Skeletal muscle satellite cell (primary cell): ENCODE measurements at regions not wholly inside any gene's neighbourhood (a gene's known extent, or its start where the extent isn't known, plus 50 kb on each side); places are given as distances from the start of the nearest gene placed in this dataset.
"Not testable (repeated sequence)": the region's sequence is repeated elsewhere in the genome, so short reads cannot be mapped to it uniquely, and the experiment has no call there.

Experiments
- H3K27me3 ChIP-seq: 2 replicates; pipeline ENCODE4 v1.7.0; 2013; ENCODE audit warnings: low read length; ENCODE audit not compliant: control insufficient read depth, insufficient read depth
- H3K36me3 ChIP-seq: 2 replicates; pipeline ENCODE4 v1.7.0; 2013; ENCODE audit warnings: mild to moderate bottlenecking, control low read depth, low read length; ENCODE audit not compliant: insufficient read depth
- H3K4me1 ChIP-seq: 2 replicates; pipeline ENCODE4 v1.7.0; 2013; ENCODE audit warnings: low read length; ENCODE audit not compliant: control insufficient read depth, insufficient read depth
- H3K4me2 ChIP-seq: 2 replicates; pipeline ENCODE4 v1.7.0; 2013; ENCODE audit warnings: mild to moderate bottlenecking, low read length
- H3K4me3 ChIP-seq: 2 replicates; pipeline ENCODE4 v1.7.0; 2013; ENCODE audit warnings: low read length
- H3K9ac ChIP-seq: 2 replicates; pipeline ENCODE4 v1.7.0; 2013; ENCODE audit warnings: mild to moderate bottlenecking, low read depth, low read length, moderate library complexity
- H3K9me3 ChIP-seq: replicated peaks from 2 replicates; pipeline ENCODE4 v1.7.0; 2013; ENCODE audit warnings: mild to moderate bottlenecking, control low read depth, low read length

GRCh38 chr21:36249576-36250422 is 70.2 kb upstream of the MORC3 start:
- no peak overlapping the region for H3K4me3 ChIP-seq
- peaks cover 22% of the 10 kb centered on the region for H3K4me1 ChIP-seq
- peaks cover 30% of the 10 kb centered on the region for H3K36me3 ChIP-seq

DNA sequence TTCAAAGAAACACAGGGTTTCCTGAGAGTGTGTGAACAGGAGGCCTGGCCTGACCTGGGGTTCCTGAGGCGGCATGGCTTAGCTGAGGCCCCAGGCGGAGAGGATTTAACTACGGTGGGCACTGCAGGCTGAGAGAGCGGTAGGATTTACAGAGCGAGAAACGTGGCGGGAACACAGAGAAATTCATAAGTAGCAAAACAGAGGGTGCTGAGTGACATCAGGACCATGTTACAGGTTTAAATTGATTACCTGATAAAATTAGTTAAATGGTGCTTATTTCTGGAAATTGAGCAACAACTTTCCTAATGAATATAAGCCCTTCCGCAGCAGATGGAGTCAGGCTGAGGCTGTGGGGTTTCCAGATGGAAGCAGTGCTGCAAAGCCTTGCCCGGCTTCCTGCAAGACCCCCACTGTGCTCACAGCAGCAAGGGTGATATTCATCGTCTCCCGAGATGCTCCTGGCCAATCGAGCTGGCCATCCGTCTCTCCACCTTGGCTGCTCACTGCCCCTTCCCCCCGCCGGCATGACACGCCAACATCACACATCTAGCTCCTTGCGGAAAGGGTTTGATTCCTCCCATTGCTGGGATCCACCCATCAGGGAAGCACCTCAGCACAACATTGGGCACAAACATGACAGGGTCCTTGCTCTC is 69.4 kb upstream of the MORC3 start:
- Histone ChIP-seq H3K9ac (no peak overlapping the region), H3K36me3 (peaks cover 22% of the 10 kb centered on the region), H3K4me1 (peaks cover 22% of the 10 kb centered on the region), H3K4me3 (no peak overlapping the region), H3K9me3 (no peaks in the 10 kb centered on the region), H3K27me3 (no peaks in the 10 kb centered on the region), H3K4me2 (no peak overlapping the region)

More at GRCh38 chr21:36249576-36250422, 70.2 kb upstream of the MORC3 start:
- Histone ChIP-seq H3K9ac (no peak overlapping the region), H3K9me3 (no peaks in the 10 kb centered on the region), H3K4me2 (no peak overlapping the region), H3K27me3 (no peaks in the 10 kb centered on the region)

DNA sequence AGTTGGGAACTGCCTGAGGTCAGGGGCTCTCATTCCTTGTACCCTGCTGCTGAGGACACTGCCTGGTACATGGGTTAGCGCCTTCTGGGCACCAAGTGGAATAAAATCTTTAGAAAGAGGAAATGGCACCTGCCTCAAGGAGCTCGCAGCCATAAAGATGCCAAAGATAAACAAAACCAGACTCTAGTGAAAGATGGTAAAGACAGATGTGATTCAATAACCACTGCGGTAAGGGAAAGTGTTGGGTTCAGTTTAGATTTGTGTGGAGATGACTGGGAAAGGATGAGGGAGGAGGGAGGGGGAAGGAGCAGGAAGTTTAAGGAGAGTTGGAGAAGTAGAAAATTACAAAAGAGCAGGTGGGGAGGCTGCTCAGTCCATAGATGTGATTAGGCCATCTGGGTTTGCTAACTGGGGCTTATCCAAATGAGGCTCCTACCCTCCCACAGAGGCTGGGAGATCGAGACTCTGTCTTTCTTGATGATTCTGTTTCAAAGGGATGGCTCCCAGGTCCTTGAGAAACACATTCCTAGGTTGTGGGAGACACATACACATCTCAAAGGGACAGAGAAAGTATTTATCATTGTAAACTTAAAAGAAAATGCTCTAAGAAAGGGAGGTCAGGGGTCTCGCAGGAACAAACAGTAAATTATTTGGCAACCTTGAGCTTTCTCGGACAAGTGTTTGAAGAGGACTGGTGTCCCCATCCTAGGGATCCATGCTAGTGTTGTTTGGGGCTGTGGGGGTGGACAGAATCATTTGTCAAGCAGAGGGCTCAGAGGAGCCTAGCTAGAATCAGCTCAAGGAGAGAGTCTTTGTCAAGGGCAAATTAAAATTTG is 65.7 kb upstream of the MORC3 start:
- Histone ChIP-seq H3K4me1 (no peaks in the 10 kb centered on the region), H3K9ac (no peak overlapping the region), H3K27me3 (no peaks in the 10 kb centered on the region)

GRCh38 chr21:36255663-36256062 is 64.3 kb upstream of the MORC3 start:
- H3K9ac ChIP-seq, result no peak overlapping the region
- peaks cover 13% of the 10 kb centered on the region for H3K36me3 ChIP-seq
- no peak overlapping the region for H3K4me3 ChIP-seq
- H3K4me1 ChIP-seq, result no peaks in the 10 kb centered on the region
- no peak overlapping the region for H3K4me2 ChIP-seq
- no peaks in the 10 kb centered on the region for H3K9me3 ChIP-seq
- H3K27me3 ChIP-seq, result no peaks in the 10 kb centered on the region

More for the DNA sequence above, 65.7 kb upstream of the MORC3 start:
- Histone ChIP-seq H3K4me2 (no peak overlapping the region), H3K36me3 (peaks cover 15% of the 10 kb centered on the region), H3K9me3 (no peaks in the 10 kb centered on the region), H3K4me3 (no peak overlapping the region)

- Histone ChIP-seq H3K4me3 (no peak overlapping the region), H3K27me3 (no peaks in the 10 kb centered on the region), H3K4me2 (no peak overlapping the region), H3K9ac (no peak overlapping the region), H3K4me1 (no peaks in the 10 kb centered on the region), H3K36me3 (peaks cover 11% of the 10 kb centered on the region), H3K9me3 (no peaks in the 10 kb centered on the region)
These were observed 62.3 kb upstream of the MORC3 start for GRCh38 chr21:36257657-36258056.

- H3K36me3 ChIP-seq, result peaks cover 17% of the 10 kb centered on the region
- peak overlapping the region; percentile 65 for H3K4me3 ChIP-seq
- H3K27me3 ChIP-seq, result no peaks in the 10 kb centered on the region
- peak overlapping the region; percentile 65 for H3K9ac ChIP-seq
- peak overlapping the region; percentile 86 for H3K4me2 ChIP-seq
- no peaks in the 10 kb centered on the region for H3K9me3 ChIP-seq
- no peaks in the 10 kb centered on the region for H3K4me1 ChIP-seq
These were observed 59.8 kb upstream of the MORC3 start for GRCh38 chr21:36260030-36260787.

GRCh38 chr21:36260802-36261201 is 59.2 kb upstream of the MORC3 start:
- H3K4me2 ChIP-seq, result peak overlapping the region; percentile 86
- H3K36me3 ChIP-seq, result peaks cover 17% of the 10 kb centered on the region
- H3K27me3 ChIP-seq, result no peaks in the 10 kb centered on the region
- H3K9ac ChIP-seq, result no peak overlapping the region
- peak overlapping the region; percentile 65 for H3K4me3 ChIP-seq
- no peaks in the 10 kb centered on the region for H3K9me3 ChIP-seq
- no peaks in the 10 kb centered on the region for H3K4me1 ChIP-seq

DNA sequence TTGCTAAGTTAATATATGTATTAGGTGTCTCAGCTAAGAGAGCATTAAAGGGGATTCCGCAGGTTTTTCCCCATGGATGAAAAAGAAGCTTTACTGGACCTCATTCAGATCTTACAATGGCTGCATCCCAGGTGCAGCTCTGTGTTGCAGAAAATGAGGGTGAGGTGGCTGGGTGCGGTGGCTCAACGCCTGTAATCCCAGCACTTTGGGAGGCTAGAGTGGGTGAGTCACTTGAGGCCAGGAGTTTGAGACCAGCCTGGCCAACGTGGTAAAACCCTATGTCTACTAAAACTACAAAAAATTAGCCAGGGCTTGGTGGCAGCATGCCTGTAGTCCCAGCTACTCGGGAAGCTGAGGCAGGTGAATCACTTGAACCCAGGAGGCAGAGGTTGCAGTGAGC is 58.5 kb upstream of the MORC3 start:
- no peak overlapping the region for H3K4me2 ChIP-seq
- peaks cover 15% of the 10 kb centered on the region for H3K36me3 ChIP-seq
- H3K4me3 ChIP-seq, result no peak overlapping the region
- no peaks in the 10 kb centered on the region for H3K27me3 ChIP-seq
- no peak overlapping the region for H3K9ac ChIP-seq
- no peaks in the 10 kb centered on the region for H3K4me1 ChIP-seq
- H3K9me3 ChIP-seq, result no peaks in the 10 kb centered on the region

DNA sequence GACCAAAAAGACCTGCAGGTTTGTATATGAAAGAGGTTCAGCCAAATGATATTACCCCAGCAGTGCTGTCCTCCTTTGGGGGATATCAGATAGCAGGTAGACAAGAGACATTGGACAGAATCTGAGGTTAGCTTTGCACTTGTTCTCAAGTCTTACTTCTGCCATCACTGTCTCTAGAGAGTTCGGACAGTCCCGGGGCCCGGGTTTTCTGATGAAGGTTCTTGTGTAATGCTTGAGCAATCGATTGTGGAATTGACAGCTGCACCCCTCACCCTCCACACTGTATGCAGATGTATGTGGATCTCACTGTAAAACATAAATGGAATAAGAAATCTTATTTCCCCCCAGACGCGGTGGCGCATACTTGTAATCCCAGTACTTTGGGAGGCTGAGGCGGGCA is 56.2 kb upstream of the MORC3 start:
- H3K4me2 ChIP-seq, result no peak overlapping the region
- H3K4me1 ChIP-seq, result no peaks in the 10 kb centered on the region
- no peak overlapping the region for H3K9ac ChIP-seq
- no peak overlapping the region for H3K4me3 ChIP-seq
- H3K36me3 ChIP-seq, result peaks cover 10% of the 10 kb centered on the region
- no peaks in the 10 kb centered on the region for H3K27me3 ChIP-seq
- no peaks in the 10 kb centered on the region for H3K9me3 ChIP-seq

- Histone ChIP-seq H3K27me3 (no peaks in the 10 kb centered on the region), H3K9me3 (no peaks in the 10 kb centered on the region), H3K4me2 (no peak overlapping the region), H3K36me3 (peaks cover 10% of the 10 kb centered on the region), H3K4me1 (no peaks in the 10 kb centered on the region), H3K9ac (no peak overlapping the region), H3K4me3 (no peak overlapping the region)
These were observed 54.6 kb upstream of the MORC3 start for GRCh38 chr21:36265431-36265830.

GRCh38 chr21:36267828-36268227 is 52.2 kb upstream of the MORC3 start:
- H3K36me3 ChIP-seq, result peaks cover 13% of the 10 kb centered on the region
- not testable (repeated sequence) for H3K4me1 ChIP-seq, H3K4me3 ChIP-seq, H3K9me3 ChIP-seq, H3K4me2 ChIP-seq, H3K27me3 ChIP-seq, H3K9ac ChIP-seq
